GM19239 (cell line): ENCODE measurements at regions not wholly inside any gene's neighbourhood (a gene's known extent, or its start where the extent isn't known, plus 50 kb on each side); places are given as distances from the start of the nearest gene placed in this dataset.
"Not testable (repeated sequence)": the region's sequence is repeated elsewhere in the genome, so short reads cannot be mapped to it uniquely, and the experiment has no call there.

Source experiments
- DNase-seq: peaks from one replicate; pipeline ENCODE4 v3.0.0; 2011; ENCODE audit warnings: low spot score; ENCODE audit not compliant: insufficient read length
- FAIRE-seq: peaks from 2 replicates; lab custom pipeline; 2011; peaks lifted over from hg19 to GRCh38; lab: Jason Lieb, UNC

DNA sequence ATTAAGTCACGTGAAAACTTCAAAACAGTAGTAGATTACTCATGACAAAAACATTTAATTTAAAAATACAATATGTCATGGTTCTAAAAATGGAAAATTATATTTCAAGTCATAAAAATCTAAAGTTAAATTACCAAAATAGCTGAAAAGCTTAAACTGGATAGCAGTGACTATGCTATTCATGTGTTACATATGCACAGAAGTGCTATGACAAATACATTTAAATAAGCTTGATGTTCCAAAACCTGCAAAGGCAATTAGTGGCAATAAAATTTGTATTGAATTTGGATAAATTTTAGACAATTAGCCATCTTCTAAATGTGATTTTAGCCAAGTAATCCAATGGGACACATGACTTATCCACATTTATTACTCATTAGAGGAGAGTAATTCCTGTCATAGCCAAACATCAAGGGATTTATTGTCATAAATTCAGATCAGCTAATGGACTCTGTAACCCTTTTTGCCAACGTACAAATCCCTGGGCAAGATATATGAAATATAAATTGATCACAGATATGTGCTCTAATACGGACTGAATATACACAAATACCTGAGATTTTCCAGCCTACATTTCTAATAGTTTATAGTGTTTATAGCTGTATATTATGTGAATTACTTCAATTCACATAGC, 419.4 kb downstream of the ISL1 start:
- FAIRE-seq (no peak), DNase-seq (no peak)

DNA sequence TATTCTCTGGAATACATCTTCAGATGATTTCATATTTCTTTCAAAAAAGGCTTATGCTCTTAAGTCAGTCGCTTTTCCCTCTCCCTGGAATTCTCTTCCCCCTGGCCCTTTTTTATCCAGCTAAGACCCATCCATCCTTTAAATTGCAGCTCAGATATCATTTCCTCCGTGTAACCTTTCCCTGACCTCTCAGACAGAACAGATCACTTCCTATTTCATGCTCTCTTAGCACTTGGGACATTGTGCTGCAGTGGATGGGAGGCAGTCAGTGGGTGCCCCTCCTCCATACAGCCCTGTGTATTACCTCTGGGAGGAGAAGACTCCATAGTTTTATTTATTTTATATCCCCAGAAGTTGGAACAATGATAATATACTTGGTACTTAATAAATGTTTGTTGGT, 423.4 kb downstream of the ISL1 start:
- DNase-seq (no peak), FAIRE-seq (no peak)

DNA sequence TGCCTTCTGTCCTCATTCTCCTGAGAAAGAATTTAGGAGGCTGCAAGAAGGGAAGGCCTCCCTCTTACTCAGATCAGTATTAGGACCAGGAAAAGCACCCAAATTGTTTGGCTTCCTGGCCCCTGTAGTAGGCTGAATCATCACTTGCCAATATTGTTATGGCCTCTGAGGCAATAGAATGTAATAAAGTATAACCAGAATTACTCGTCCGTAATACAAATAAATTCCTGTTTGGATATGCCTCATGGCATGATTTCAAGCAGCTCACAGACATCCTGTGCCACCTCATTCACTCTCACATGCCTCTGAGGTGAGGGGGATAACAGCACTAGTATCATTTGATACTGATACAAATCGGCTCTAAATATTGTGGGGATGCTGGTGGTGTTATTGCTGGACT, 427.3 kb downstream of the ISL1 start:
- FAIRE-seq (no peak), DNase-seq (no peak)

DNA sequence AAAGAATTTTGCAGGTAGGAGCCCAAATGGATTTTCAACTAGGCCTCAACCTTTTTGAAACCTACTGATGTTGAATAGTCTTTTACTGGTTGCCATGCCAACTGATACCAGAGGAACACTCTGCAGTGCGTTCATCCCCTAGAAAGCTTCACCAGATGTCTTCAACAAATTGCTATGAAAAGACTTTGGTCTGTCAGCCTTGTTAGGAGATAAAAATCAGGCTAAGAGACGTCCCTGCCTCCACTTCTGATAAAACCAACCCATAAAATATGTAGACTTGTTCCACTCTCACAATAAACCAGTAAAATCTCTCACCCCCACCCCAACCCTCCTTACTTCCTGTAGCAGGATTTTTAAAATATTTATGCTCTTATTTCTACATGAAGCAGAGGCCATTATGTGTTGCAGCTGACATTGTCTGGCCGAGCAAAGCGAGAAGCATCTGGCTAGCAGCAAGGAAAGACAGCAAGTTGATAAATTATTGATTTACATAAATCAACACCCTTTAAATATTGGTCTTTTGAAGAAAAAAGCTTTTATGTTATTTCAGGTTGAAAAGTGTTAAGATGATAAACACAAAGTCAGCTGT, 428.7 kb downstream of the ISL1 start:
- no peak for FAIRE-seq

DNA sequence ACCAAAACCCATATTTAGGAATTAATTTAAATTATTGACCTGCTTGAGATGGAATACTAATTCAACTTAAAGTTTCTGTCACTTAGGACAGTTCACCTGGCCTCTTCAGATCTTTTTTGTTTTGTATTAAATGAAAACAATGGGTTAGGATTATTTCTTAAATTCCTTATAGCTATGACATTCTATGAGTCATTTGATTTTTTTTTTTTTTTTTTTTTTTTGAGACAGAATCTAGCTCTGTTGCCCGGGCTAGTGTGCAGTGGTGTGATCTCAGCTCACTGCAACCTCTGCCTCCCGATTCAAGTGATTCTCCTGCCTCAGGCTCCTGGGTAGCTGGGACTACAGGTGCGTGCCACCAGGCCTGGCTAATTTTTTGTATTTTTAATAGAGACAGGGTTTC, 431.6 kb downstream of the ISL1 start:
- not testable (repeated sequence) for DNase-seq

More for the DNA sequence above, 428.7 kb downstream of the ISL1 start:
- no peak for DNase-seq

GRCh38 chr5:51816427-51816826, 433.2 kb downstream of the ISL1 start:
- FAIRE-seq (no peak), DNase-seq (no peak)

More for the DNA sequence above, 431.6 kb downstream of the ISL1 start:
- not testable (repeated sequence) for FAIRE-seq

- no peak for FAIRE-seq
- no peak for DNase-seq
Observed at GRCh38 chr5:51821697-51822096, 438.4 kb downstream of the ISL1 start.

GRCh38 chr5:51829230-51829629, 446.0 kb downstream of the ISL1 start:
- FAIRE-seq (no peak), DNase-seq (no peak)

DNA sequence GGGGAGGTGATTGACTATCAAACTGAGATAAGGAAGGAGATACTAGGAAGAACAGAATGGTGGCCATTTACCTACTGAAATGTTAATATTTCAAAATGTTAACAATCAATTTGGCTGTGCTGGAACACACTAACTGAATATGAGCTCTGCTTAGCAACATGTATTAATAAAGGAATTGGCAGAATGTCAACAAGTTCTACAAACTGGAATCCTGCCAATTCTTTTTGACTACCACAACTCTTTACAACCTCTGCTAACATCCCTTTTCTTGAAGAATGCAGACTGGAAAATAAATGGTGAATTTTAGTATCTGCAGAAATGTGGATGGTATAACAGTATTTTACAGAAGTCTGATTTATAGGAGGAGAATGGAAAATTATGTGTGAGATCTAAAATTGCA, 446.4 kb downstream of the ISL1 start:
- DNase-seq (no peak), FAIRE-seq (no peak)

DNA sequence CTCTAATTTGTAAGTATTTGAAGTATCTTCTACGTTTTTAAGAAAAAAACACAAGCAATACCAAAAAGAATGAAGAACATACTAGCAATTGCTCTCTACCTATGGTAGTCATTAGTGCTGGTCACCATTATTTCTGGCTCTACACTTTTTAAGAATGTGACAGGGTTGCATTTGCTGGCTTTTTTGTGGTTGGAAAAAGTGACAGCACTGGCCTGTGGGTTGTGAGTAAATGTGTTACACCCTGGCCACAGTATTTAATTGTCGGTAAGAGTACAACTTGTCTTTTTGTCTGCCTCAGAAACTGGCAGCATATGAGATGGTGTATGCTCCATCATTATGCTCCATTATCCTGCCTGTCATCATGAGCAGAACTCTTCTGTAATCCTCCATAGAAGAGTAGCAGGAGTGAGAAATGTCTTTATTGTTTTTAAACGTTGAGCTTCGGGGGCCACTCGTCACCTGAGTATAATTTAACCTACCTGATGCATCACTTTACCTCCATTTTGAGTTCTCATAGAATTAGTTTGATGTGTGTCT, 449.8 kb downstream of the ISL1 start:
- DNase-seq, result no peak
- FAIRE-seq, result no peak

DNA sequence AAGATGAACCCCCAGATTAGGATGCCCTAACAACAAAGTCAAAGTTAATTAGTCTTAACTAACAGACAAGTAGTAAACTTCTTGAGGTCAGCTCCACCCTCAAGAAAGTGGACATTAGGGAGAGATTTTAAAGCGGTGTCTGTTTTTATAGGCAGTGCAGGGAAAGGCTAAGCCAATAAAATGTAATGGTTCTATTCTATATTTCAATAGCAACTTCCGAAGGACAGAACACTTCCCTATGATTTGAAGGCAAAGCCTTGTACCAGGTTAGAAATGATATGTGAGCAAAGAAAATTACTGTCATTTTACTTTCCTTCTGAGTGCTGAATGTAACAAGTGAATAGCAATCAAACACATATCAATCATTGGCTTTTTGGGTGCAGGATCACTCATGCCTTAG, 455.2 kb downstream of the ISL1 start:
- no peak for DNase-seq
- FAIRE-seq, result no peak

DNA sequence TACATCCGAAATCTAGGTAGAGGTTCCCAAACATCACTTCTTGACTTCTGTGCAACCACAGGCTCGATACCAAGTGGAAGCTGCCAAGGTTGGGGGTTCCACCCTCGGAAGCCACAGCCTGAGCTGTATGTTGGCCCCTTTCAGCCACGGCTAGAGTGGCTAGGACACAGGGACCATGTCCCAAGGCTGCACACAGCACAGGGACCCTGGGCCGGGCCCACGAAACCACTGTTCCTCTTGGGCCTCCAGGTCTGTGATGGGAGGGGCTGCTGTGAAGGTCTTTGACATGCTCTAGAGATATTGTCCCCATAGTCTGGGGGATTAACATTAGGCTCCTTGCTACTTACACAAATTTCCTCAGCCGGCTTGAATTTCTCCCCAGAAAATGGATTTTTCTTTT, 460.6 kb downstream of the ISL1 start:
- FAIRE-seq (no peak), DNase-seq (no peak)

- FAIRE-seq (no peak), DNase-seq (no peak)
Observed at GRCh38 chr5:51846015-51846414, 462.8 kb downstream of the ISL1 start.

DNA sequence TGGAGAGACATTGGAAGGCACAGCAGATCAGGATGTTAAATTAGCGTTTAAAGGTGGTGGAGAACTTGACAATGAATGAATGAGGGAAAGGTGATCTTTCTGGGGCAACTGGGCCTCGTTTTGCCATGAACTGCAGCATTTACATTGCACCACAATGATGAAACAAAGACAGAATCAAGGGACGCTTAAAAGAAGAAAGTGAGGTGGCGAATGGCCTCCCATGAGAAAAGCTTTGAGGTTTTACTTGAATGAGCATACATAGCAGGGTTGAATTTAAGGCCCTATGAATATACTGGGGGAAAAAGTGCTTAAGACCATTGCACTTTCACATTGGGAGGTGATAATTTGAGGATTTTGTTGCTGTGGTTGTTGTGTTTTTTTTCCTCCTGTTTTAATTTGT, 476.4 kb downstream of the ISL1 start:
- FAIRE-seq, result no peak
- no peak for DNase-seq

DNA sequence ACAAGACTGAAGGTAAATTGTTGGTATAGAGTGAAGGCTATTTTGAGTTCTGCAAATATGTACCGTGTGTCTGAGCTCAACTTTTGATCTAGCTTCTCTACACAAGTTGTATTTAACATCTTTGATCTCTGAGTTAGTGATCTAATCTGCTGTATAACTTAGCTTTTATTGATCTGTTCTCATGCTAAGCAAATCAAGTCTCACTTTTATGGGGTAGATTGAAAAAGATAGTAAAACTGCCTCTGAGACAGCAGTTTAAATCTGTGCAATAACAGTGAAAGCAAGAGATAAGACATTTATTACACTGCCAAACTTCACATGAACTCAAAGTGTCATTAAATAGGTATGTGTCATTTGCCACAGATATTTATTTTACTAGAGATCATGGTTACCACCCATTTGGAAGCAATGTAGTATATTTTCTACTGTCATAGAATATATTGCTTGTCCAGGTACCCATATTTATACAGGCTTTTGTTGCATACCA, 477.3 kb downstream of the ISL1 start:
- no peak for DNase-seq
- no peak for FAIRE-seq

- no peak for FAIRE-seq
- no peak for DNase-seq
Observed at GRCh38 chr5:51872144-51872543, 488.9 kb downstream of the ISL1 start.

GRCh38 chr5:51881901-51882300, 498.7 kb downstream of the ISL1 start:
- DNase-seq (no peak), FAIRE-seq (no peak)

DNA sequence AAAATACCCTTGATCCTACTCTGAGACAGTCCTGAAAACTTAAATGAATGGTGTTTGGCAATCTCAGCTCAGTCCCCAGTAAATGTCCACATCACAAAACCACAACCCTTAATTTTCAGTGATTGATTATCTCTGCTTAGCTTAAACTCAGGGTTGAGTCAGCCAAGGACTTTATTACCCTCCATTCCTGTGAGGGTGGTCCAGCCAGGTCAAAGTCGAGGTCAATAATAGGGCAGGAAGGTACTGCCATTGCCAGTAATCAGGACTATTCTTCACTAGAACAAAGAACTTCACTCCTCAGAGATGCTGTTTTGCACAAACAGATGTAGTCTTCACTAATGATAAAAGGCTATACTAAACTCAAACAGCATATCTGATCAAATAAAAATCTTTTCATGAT, 499.4 kb downstream of the ISL1 start:
- FAIRE-seq (no peak), DNase-seq (no peak)

- DNase-seq, result no peak
Observed at GRCh38 chr5:51889703-51890102, 506.5 kb downstream of the ISL1 start.

DNA sequence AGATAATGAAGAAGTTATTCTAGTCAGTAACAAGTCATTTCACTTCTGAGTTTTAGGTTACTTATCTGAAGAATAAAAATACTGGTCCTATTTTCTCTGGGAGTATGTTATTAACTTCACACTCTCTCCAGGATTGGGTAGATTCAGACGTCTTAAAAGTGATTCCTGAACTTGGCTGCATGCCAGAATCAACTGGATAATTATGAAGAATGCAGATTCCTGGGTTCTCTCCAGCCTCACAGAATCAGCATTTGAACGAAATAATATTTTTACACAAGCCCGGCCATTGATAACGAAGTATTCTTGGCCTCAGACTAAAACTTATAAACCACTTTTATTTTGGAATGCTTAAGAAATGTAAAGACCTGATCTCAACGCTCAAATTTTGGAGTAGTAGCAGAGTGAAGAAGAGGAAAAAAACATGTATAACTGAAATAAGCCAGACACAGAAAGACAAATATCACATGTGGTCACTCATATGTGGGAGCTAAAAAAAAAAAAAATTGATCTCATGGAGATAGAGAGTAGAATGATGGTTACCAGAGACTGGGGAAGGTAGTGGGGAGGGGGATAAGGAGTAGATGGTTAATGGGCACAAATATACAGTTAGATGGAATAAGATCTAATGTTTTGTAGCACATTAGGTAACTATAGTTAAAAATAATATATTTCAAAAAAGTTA, 507.3 kb downstream of the ISL1 start:
- no peak for DNase-seq
- FAIRE-seq, result no peak

More at GRCh38 chr5:51889703-51890102, 506.5 kb downstream of the ISL1 start:
- FAIRE-seq, result no peak

DNA sequence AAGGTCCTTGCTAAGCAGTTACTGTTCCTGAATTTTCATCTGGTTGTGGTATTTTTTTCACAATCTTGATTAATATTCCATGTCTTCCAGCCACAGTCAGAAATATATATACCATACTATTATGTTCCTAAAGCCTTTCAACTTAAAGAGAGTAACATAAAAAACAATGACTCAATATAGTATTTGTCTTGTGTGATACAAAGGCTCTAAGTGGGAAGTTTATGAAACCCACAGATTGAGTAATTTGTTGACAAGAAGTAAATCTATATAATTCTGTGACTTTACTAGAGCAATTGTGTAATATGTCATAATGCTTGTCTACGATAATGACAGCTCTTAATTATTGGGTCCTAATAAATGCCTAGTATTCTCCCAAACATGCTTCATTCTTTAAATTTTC, 509.4 kb downstream of the ISL1 start:
- DNase-seq (no peak), FAIRE-seq (no peak)
